ENCODE measurements at regions not wholly inside any gene's neighbourhood (a gene's known extent, or its start where the extent isn't known, plus 50 kb on each side); places are given as distances from the start of the nearest gene placed in this dataset.
"Not testable (repeated sequence)": the region's sequence is repeated elsewhere in the genome, so short reads cannot be mapped to it uniquely, and the experiment has no call there.

GRCh38 chr9:33722359-33722675, 73.0 kb upstream of the PRSS3 start:
- H3K9ac ChIP-seq (ENCODE audit: low read length) = no peak overlapping the region
- H3K4me1 ChIP-seq (ENCODE audit: control insufficient read depth, insufficient read depth, low read length) = no peaks in the 10 kb centered on the region
- H3K36me3 ChIP-seq (ENCODE audit: control insufficient read depth, insufficient read depth, low read length) = no peaks in the 10 kb centered on the region
- H3K9me3 ChIP-seq (ENCODE audit: control insufficient read depth, low read length) = no peaks in the 10 kb centered on the region
- no peak overlapping the region for H3K4me3 ChIP-seq (ENCODE audit: low read length)
- H3K27me3 ChIP-seq (ENCODE audit: control insufficient read depth, insufficient read depth, low read length) = no peaks in the 10 kb centered on the region

- Histone ChIP-seq H3K27me3 (ENCODE audit: control insufficient read depth, insufficient read depth, low read length) (no peaks in the 10 kb centered on the region), H3K4me3 (ENCODE audit: low read length) (no peak overlapping the region), H3K9me3 (ENCODE audit: control insufficient read depth, low read length) (no peaks in the 10 kb centered on the region), H3K4me1 (ENCODE audit: control insufficient read depth, insufficient read depth, low read length) (no peaks in the 10 kb centered on the region), H3K9ac (ENCODE audit: low read length) (no peak overlapping the region), H3K36me3 (ENCODE audit: control insufficient read depth, insufficient read depth, low read length) (no peaks in the 10 kb centered on the region)
Measured at GRCh38 chr9:33728613-33729012, 66.7 kb upstream of the PRSS3 start.

GRCh38 chr9:33731142-33731541, 64.2 kb upstream of the PRSS3 start:
- Histone ChIP-seq H3K4me3 (ENCODE audit: low read length) (no peak overlapping the region), H3K9ac (ENCODE audit: low read length) (no peak overlapping the region), H3K27me3 (ENCODE audit: control insufficient read depth, insufficient read depth, low read length) (no peaks in the 10 kb centered on the region), H3K4me1 (ENCODE audit: control insufficient read depth, insufficient read depth, low read length) (peaks cover 11% of the 10 kb centered on the region), H3K9me3 (ENCODE audit: control insufficient read depth, low read length) (no peaks in the 10 kb centered on the region), H3K36me3 (ENCODE audit: control insufficient read depth, insufficient read depth, low read length) (no peaks in the 10 kb centered on the region)

- Histone ChIP-seq H3K27me3 (ENCODE audit: control insufficient read depth, insufficient read depth, low read length) (no peaks in the 10 kb centered on the region), H3K4me3 (ENCODE audit: low read length) (no peak overlapping the region), H3K9ac (ENCODE audit: low read length) (no peak overlapping the region), H3K4me1 (ENCODE audit: control insufficient read depth, insufficient read depth, low read length) (peaks cover 11% of the 10 kb centered on the region), H3K36me3 (ENCODE audit: control insufficient read depth, insufficient read depth, low read length) (no peaks in the 10 kb centered on the region), H3K9me3 (ENCODE audit: control insufficient read depth, low read length) (no peaks in the 10 kb centered on the region)
Measured at GRCh38 chr9:33731625-33732024, 63.7 kb upstream of the PRSS3 start.

GRCh38 chr9:33734247-33734940, 61.0 kb upstream of the PRSS3 start:
- not testable (repeated sequence) for H3K9ac ChIP-seq (ENCODE audit: low read length); H3K36me3 ChIP-seq (ENCODE audit: control insufficient read depth, insufficient read depth, low read length); H3K4me3 ChIP-seq (ENCODE audit: low read length); H3K27me3 ChIP-seq (ENCODE audit: control insufficient read depth, insufficient read depth, low read length); H3K9me3 ChIP-seq (ENCODE audit: control insufficient read depth, low read length)
- H3K4me1 ChIP-seq (ENCODE audit: control insufficient read depth, insufficient read depth, low read length) = peaks cover 11% of the 10 kb centered on the region

GRCh38 chr9:33734941-33735835, 60.2 kb upstream of the PRSS3 start:
- peaks cover 11% of the 10 kb centered on the region for H3K4me1 ChIP-seq (ENCODE audit: control insufficient read depth, insufficient read depth, low read length)
- H3K9ac ChIP-seq (ENCODE audit: low read length); H3K36me3 ChIP-seq (ENCODE audit: control insufficient read depth, insufficient read depth, low read length): not testable (repeated sequence)

GRCh38 chr9:33737811-33738606, 57.4 kb upstream of the PRSS3 start:
- Histone ChIP-seq H3K9ac (ENCODE audit: low read length) (no peak overlapping the region), H3K4me3 (ENCODE audit: low read length) (no peak overlapping the region), H3K36me3 (ENCODE audit: control insufficient read depth, insufficient read depth, low read length) (no peaks in the 10 kb centered on the region), H3K27me3 (ENCODE audit: control insufficient read depth, insufficient read depth, low read length) (no peaks in the 10 kb centered on the region), H3K4me1 (ENCODE audit: control insufficient read depth, insufficient read depth, low read length) (peaks cover 11% of the 10 kb centered on the region), H3K9me3 (ENCODE audit: control insufficient read depth, low read length) (no peaks in the 10 kb centered on the region)

More at GRCh38 chr9:33734941-33735835, 60.2 kb upstream of the PRSS3 start:
- H3K27me3 ChIP-seq (ENCODE audit: control insufficient read depth, insufficient read depth, low read length); H3K9me3 ChIP-seq (ENCODE audit: control insufficient read depth, low read length); H3K4me3 ChIP-seq (ENCODE audit: low read length): not testable (repeated sequence)

GRCh38 chr9:33739398-33739797, 56.0 kb upstream of the PRSS3 start:
- H3K4me3 ChIP-seq (ENCODE audit: low read length) = no peak overlapping the region
- no peaks in the 10 kb centered on the region for H3K36me3 ChIP-seq (ENCODE audit: control insufficient read depth, insufficient read depth, low read length)
- H3K9me3 ChIP-seq (ENCODE audit: control insufficient read depth, low read length) = no peaks in the 10 kb centered on the region
- no peak overlapping the region for H3K9ac ChIP-seq (ENCODE audit: low read length)
- no peaks in the 10 kb centered on the region for H3K27me3 ChIP-seq (ENCODE audit: control insufficient read depth, insufficient read depth, low read length)
- H3K4me1 ChIP-seq (ENCODE audit: control insufficient read depth, insufficient read depth, low read length) = peaks cover 10% of the 10 kb centered on the region

GRCh38 chr9:33740075-33740474, 55.3 kb upstream of the PRSS3 start:
- Histone ChIP-seq H3K36me3 (ENCODE audit: control insufficient read depth, insufficient read depth, low read length) (no peaks in the 10 kb centered on the region), H3K27me3 (ENCODE audit: control insufficient read depth, insufficient read depth, low read length) (no peaks in the 10 kb centered on the region), H3K4me3 (ENCODE audit: low read length) (no peak overlapping the region), H3K9ac (ENCODE audit: low read length) (no peak overlapping the region), H3K9me3 (ENCODE audit: control insufficient read depth, low read length) (no peaks in the 10 kb centered on the region), H3K4me1 (ENCODE audit: control insufficient read depth, insufficient read depth, low read length) (peaks cover 3% of the 10 kb centered on the region)

- not testable (repeated sequence) for H3K9me3 ChIP-seq (ENCODE audit: control insufficient read depth, low read length); H3K4me3 ChIP-seq (ENCODE audit: low read length); H3K36me3 ChIP-seq (ENCODE audit: control insufficient read depth, insufficient read depth, low read length); H3K9ac ChIP-seq (ENCODE audit: low read length); H3K4me1 ChIP-seq (ENCODE audit: control insufficient read depth, insufficient read depth, low read length); H3K27me3 ChIP-seq (ENCODE audit: control insufficient read depth, insufficient read depth, low read length)
Measured at GRCh38 chr9:33740958-33741357, 54.4 kb upstream of the PRSS3 start.

- no peaks in the 10 kb centered on the region for H3K27me3 ChIP-seq (ENCODE audit: control insufficient read depth, insufficient read depth, low read length)
- H3K9ac ChIP-seq (ENCODE audit: low read length) = no peak overlapping the region
- H3K36me3 ChIP-seq (ENCODE audit: control insufficient read depth, insufficient read depth, low read length) = no peaks in the 10 kb centered on the region
- H3K4me1 ChIP-seq (ENCODE audit: control insufficient read depth, insufficient read depth, low read length) = no peaks in the 10 kb centered on the region
- H3K4me3 ChIP-seq (ENCODE audit: low read length) = no peak overlapping the region
- no peaks in the 10 kb centered on the region for H3K9me3 ChIP-seq (ENCODE audit: control insufficient read depth, low read length)
Measured at GRCh38 chr9:33742051-33742450, 53.3 kb upstream of the PRSS3 start.

GRCh38 chr9:33742519-33742918, 52.8 kb upstream of the PRSS3 start:
- H3K27me3 ChIP-seq (ENCODE audit: control insufficient read depth, insufficient read depth, low read length) = no peaks in the 10 kb centered on the region
- H3K4me3 ChIP-seq (ENCODE audit: low read length) = no peak overlapping the region
- no peaks in the 10 kb centered on the region for H3K9me3 ChIP-seq (ENCODE audit: control insufficient read depth, low read length)
- no peaks in the 10 kb centered on the region for H3K36me3 ChIP-seq (ENCODE audit: control insufficient read depth, insufficient read depth, low read length)
- no peak overlapping the region for H3K9ac ChIP-seq (ENCODE audit: low read length)
- H3K4me1 ChIP-seq (ENCODE audit: control insufficient read depth, insufficient read depth, low read length) = no peaks in the 10 kb centered on the region
